ENCODE measurements at regions not wholly inside any gene's neighbourhood (a gene's known extent, or its start where the extent isn't known, plus 50 kb on each side); places are given as distances from the start of the nearest gene placed in this dataset.
A peak's percentile ranks its signal among the peaks of the same experiment; 100 is the strongest.
"Not testable (repeated sequence)": the region's sequence is repeated elsewhere in the genome, so short reads cannot be mapped to it uniquely, and the experiment has no call there.

DNA sequence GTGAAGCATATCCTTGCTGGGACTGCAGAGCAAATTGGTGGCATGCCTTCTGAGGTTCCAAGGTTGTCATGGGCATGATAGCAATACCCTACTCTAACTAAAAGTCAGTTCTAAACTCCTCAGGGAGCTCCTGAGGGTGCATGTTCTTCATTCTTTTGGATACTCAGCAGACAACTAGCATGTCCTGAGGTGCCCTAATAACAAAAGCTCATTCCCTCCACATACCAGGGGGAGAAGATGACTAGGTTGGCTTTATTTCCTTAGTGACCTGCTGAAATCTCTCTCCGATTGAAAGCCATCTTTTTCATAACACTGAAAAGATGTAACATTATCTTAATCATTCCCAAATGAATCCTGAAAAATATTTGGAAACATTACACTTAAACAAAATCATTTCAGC, 188.7 kb upstream of the IGF1 start:
- Histone ChIP-seq H3K4me1 (replicated peaks) (no peaks in the 10 kb centered on the region), H3K27me3 (replicated peaks) (no peaks in the 10 kb centered on the region), H3K27ac (no peak overlapping the region), H3K9me3 (replicated peaks) (no peaks in the 10 kb centered on the region), H3K36me3 (no peaks in the 10 kb centered on the region), H3K4me3 (no peak overlapping the region)
- DNase-seq (ENCODE audit: low read depth in 1 of 2, low spot score in 2 of 2), result no peak

DNA sequence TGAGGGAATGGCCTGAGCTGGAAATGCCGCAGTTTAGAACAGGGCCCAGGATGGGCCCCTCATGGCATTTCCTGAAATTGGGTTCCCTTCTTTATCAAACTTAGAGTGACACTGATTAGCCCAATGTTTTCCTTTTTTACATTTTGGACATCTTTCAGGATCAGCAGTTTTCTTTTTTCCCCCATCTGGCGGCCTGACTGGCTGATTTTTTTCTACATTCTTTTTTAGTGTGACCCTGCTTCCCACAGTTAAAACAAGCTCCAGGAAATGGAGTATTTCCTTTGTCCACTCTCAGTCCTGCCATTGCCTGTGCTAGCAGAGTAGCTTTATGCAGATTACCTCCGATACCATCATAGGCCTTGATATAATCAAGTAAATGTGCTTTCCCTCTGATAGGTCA, 185.8 kb upstream of the IGF1 start:
- H3K4me3 ChIP-seq; H3K4me1 ChIP-seq (replicated peaks); H3K9me3 ChIP-seq (replicated peaks); H3K27ac ChIP-seq; H3K27me3 ChIP-seq (replicated peaks); DNase-seq (ENCODE audit: low read depth in 1 of 2, low spot score in 2 of 2); H3K36me3 ChIP-seq: not testable (repeated sequence)

DNA sequence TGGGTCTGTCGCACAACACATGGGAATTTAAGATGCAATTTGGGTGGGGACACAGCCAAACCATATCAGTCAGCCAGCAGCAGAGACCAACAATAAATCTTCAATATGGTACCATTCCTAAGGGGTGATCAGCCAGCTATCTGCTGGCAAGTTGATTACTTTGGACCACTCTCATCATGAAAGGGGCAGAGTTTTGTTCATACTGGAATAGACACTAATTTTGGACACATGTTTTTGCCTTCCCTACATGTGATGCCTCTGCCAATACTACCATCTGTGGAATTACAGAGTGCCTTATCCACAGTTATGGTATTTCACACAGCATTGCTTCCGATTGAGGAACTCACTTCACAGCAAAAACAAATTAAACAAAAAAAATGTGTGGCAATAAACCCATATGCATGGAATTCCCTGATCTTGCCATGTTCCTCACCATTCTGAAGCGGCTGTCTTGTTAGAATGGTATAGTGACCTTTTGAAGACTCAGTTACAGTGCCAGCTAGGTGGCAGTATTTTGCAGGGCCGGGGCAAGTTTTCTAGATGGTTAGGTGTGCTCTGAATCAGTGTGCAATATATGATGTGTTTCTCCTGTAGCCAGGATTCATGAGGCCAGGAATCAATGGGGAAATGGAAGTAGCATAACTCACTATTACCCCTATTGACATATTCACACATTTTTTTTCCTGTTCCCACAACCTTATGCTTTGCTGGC, 179.0 kb upstream of the IGF1 start:
- H3K4me3 ChIP-seq, result no peak overlapping the region
- no peaks in the 10 kb centered on the region for H3K4me1 ChIP-seq (replicated peaks)
- no peaks in the 10 kb centered on the region for H3K36me3 ChIP-seq
- no peak overlapping the region for H3K27ac ChIP-seq
- DNase-seq (ENCODE audit: low read depth in 1 of 2, low spot score in 2 of 2), result no peak
- peaks cover 3% of the 10 kb centered on the region for H3K9me3 ChIP-seq (replicated peaks)
- H3K27me3 ChIP-seq (replicated peaks), result no peaks in the 10 kb centered on the region

DNA sequence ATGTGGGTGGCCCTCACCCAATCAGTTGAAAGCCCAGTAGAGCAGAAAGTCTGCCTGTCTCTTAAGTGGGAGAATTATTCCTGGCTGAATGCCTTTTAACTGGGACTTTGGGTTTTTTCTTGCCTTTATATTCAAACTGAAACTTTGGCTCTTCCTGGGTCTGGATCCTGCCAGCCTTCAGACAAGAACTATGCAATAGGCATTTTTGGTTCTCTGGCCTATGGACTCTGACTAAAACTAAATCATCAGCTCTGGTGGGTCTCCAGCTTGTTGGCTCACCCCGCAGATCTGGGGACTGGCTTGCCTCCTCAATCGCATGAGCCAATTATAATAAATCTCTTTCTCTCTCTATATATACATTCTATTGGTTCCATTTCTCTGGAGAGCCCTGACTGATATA, 173.0 kb upstream of the IGF1 start:
- H3K36me3 ChIP-seq, result no peaks in the 10 kb centered on the region

DNA sequence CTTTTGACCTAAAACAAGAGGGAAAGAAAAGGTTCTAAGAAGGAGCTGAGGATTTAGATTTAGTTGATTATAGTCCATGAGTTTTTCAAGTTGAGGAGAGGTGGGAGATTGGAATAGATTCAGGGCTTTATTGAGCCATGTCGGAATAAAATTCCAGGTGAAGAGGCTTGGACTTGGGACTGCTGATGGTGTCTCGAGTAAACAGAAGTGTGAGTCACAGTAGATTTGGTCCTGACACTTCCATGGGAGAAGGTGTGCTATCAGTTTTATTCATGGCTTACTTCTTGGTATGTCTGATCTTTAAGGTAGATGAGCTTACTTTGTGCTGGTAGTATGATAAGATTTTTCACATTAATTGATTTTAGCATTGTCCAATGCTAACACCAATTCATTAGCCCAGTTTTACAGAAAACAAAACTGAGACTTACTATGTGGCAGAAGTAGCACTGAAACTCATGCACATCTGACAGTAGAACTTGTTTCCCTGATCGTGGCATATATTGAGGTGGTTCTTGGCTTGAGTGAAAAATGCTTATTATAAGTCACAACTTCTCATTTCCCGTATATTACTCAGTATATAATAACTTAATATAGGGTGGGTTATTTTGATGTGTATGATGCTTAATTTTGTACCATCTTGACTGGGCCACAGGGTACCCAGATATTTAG, 172.4 kb upstream of the IGF1 start:
- Histone ChIP-seq H3K27me3 (replicated peaks) (no peaks in the 10 kb centered on the region), H3K36me3 (no peaks in the 10 kb centered on the region), H3K4me1 (replicated peaks) (no peaks in the 10 kb centered on the region), H3K27ac (no peak overlapping the region), H3K4me3 (no peak overlapping the region), H3K9me3 (replicated peaks) (peaks cover 3% of the 10 kb centered on the region; the same call in 1 of the 2 replicates)
- DNase-seq (ENCODE audit: low read depth in 1 of 2, low spot score in 2 of 2), result no peak

More for the DNA sequence above, 173.0 kb upstream of the IGF1 start:
- no peak for DNase-seq (ENCODE audit: low read depth in 1 of 2, low spot score in 2 of 2)
- peaks cover 3% of the 10 kb centered on the region for H3K9me3 ChIP-seq (replicated peaks)
- no peaks in the 10 kb centered on the region for H3K4me1 ChIP-seq (replicated peaks)
- no peak overlapping the region for H3K4me3 ChIP-seq
- no peaks in the 10 kb centered on the region for H3K27me3 ChIP-seq (replicated peaks)
- no peak overlapping the region for H3K27ac ChIP-seq

DNA sequence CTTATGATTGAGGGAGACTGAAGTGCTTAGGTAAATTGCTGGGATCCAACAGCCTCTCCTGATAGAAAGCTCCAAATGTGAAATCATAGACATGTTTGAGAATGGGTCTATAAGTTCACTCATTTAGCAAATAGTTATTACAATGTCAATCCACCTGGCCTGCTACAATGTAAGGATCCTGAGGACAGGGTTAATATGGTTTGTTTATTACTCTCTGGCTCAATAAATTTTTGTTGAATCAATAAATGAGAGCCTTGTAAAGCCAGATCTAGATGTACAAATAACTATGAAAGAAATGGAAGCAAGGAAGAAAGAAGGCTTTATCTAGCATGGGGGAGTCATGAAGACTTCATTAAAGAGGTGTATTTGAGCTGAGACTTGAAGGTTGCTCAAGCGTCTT, 165.6 kb upstream of the IGF1 start:
- no peaks in the 10 kb centered on the region for H3K36me3 ChIP-seq
- no peaks in the 10 kb centered on the region for H3K9me3 ChIP-seq (replicated peaks)
- no peak overlapping the region for H3K4me3 ChIP-seq
- no peak overlapping the region for H3K27ac ChIP-seq
- no peaks in the 10 kb centered on the region for H3K27me3 ChIP-seq (replicated peaks)
- no peak for DNase-seq (ENCODE audit: low read depth in 1 of 2, low spot score in 2 of 2)
- H3K4me1 ChIP-seq (replicated peaks), result no peaks in the 10 kb centered on the region

DNA sequence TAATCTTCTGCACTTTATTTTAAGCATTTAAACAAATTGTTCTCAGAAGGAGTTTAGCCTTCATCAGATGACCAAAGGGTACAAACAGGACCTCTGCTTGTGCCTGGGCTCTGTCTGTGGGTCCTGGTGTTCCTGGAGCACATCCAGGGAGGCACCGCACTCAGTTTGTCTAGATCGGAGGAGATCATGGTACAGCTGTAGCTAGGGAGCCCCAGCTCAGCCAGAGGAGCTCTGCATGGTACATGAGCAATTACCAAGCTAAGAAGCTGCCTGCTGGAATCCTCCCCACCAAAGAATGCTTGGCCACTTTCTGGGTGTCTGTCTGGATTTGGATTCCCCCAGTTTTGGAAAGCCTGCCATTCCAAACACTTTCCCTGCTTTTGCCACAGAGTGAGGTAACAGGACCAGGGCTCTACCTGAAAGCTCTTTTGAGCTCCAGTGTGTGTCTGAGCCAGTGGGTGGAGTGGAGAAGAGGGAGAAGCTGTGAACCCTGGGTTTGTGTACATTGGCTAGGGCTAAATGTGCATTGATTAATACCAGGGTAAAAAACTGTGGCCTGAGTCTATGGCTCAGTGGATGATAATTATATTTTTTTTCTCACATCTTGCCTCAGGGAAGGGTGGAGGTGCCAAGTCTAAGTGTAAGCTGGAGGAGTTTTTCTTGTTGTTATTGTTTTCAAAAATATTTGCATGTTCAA, 163.7 kb upstream of the IGF1 start:
- no peak overlapping the region for H3K4me3 ChIP-seq
- no peaks in the 10 kb centered on the region for H3K4me1 ChIP-seq (replicated peaks)
- no peaks in the 10 kb centered on the region for H3K36me3 ChIP-seq
- no peaks in the 10 kb centered on the region for H3K27me3 ChIP-seq (replicated peaks)
- no peak overlapping the region for H3K27ac ChIP-seq
- no peak for DNase-seq (ENCODE audit: low read depth in 1 of 2, low spot score in 2 of 2)
- no peaks in the 10 kb centered on the region for H3K9me3 ChIP-seq (replicated peaks)

DNA sequence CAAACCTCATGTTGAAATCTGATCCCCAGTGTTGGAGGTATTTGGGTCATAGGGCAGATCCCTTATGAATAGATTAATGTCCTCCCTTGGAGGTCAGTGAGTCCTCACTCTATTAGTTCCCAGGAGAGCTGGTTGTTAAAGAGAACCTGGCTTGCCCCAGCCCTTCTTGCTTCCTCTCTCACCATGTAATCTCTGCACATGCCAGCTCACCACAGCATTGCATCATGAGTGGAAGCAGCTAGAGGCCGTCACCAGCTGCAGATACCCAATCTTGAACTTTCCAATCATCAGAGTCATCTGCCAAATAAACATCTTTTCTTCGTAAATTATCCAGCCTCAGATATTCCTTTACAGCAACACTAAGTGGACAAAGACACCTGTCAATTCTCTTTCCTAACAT, 161.8 kb upstream of the IGF1 start:
- no peak for DNase-seq (ENCODE audit: low read depth in 1 of 2, low spot score in 2 of 2)
- H3K27ac ChIP-seq, result no peak overlapping the region
- no peaks in the 10 kb centered on the region for H3K36me3 ChIP-seq
- H3K9me3 ChIP-seq (replicated peaks), result no peaks in the 10 kb centered on the region
- H3K27me3 ChIP-seq (replicated peaks), result no peaks in the 10 kb centered on the region
- H3K4me3 ChIP-seq, result no peak overlapping the region
- no peaks in the 10 kb centered on the region for H3K4me1 ChIP-seq (replicated peaks)

DNA sequence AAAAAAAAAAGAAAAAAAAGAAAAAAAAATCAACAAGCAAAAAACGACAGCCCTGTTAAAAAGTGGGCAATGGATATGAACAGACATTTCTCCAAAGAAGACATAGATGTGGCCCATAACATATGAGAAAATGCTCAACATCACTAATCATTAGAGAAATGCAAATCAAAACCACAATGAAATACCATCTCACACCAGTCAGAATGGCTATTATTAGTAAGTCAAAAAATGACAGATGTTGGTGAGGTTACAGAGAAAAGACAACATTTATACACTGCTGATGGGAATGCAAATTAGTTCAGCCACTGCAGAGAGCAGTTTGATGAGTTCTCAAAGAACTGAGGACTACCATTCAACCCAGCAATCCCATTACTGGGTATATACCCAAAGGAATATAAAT, 160.3 kb upstream of the IGF1 start:
- H3K4me3 ChIP-seq; DNase-seq (ENCODE audit: low read depth in 1 of 2, low spot score in 2 of 2); H3K27me3 ChIP-seq (replicated peaks); H3K4me1 ChIP-seq (replicated peaks); H3K36me3 ChIP-seq; H3K9me3 ChIP-seq (replicated peaks); H3K27ac ChIP-seq: not testable (repeated sequence)

DNA sequence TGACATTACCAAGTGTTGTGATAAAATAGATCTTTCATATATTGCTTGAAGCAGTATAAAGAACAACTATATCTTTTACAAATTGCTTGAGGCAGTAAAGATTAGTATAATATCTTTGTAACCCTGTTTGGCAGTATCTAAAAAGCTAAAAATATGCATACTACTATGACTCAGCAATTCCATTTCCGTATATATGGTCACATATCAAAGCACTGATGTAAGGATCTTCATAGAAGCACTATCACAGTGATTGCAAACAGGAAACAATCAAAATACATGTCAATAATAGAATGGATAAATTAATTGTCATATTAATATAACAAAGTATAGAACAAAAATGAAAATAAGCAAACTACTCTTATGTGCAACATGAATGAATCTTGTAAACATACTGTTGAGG, 158.4 kb upstream of the IGF1 start:
- H3K4me1 ChIP-seq (replicated peaks), result peaks cover 12% of the 10 kb centered on the region
- H3K9me3 ChIP-seq (replicated peaks), result no peaks in the 10 kb centered on the region
- H3K27ac ChIP-seq, result no peak overlapping the region
- DNase-seq (ENCODE audit: low read depth in 1 of 2, low spot score in 2 of 2), result no peak
- no peaks in the 10 kb centered on the region for H3K36me3 ChIP-seq
- H3K27me3 ChIP-seq (replicated peaks), result no peaks in the 10 kb centered on the region
- H3K4me3 ChIP-seq, result no peak overlapping the region

DNA sequence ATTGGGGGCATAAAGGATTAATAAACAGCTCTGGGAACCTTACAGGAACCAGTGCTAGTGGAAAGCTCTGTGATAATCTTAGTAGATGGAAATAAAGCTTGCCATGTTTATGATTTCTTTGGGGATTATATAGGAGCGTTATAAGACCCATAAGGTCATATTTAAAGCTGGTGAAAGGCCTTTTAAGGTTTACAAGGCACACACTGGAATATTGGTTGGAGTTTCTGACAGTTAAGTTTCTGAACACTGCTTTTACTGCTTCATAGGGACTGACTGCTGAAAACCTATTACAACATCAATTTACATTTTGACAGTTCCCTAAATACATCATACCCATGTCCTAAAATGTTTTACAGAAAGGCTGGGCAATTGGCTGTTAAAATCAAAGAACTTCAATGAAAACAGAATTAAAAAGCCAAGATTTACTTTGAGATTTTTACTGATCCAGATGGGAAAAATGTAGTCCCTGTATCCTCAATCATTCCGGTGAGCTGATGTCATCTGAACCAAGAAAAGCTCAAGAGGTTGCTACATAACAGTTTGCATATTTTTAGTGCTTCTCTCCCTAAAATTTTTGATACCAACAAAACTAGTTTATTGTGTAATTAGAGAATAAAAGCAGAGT, 153.7 kb upstream of the IGF1 start:
- peak overlapping the region; percentile 84 for H3K27ac ChIP-seq
- peaks cover 27% of the 10 kb centered on the region for H3K4me1 ChIP-seq (replicated peaks)
- peak in 1 of 2 experiments; percentile 56 for DNase-seq (ENCODE audit: low read depth in 1 of 2, low spot score in 2 of 2)
- no peaks in the 10 kb centered on the region for H3K27me3 ChIP-seq (replicated peaks)
- H3K9me3 ChIP-seq (replicated peaks), result no peaks in the 10 kb centered on the region
- no peaks in the 10 kb centered on the region for H3K36me3 ChIP-seq
- no peak overlapping the region for H3K4me3 ChIP-seq

DNA sequence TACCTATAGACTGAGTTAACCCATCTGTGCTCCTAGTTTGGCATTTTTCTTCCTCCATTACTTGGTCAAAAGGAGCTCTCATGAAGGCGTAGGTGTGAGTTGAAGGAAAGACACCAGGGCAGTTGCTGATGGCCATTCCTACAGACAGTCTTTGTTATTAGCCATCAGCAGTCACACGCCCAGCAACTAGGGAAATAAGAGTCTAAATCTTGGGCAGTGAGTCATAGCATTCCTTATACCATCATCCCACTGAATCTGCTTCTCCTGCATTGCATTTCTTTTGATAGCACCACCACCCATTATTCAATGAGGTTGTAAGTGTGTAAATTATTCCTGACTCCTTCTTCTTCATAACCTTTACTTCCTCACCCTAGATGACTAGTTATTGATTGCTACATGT, 150.9 kb upstream of the IGF1 start:
- no peaks in the 10 kb centered on the region for H3K27me3 ChIP-seq (replicated peaks)
- H3K4me1 ChIP-seq (replicated peaks), result peaks cover 27% of the 10 kb centered on the region
- peak; percentile 52 to 68 for DNase-seq (ENCODE audit: low read depth in 1 of 2, low spot score in 2 of 2)
- no peaks in the 10 kb centered on the region for H3K36me3 ChIP-seq
- H3K4me3 ChIP-seq, result no peak overlapping the region
- H3K9me3 ChIP-seq (replicated peaks), result no peaks in the 10 kb centered on the region
- H3K27ac ChIP-seq, result peak overlapping the region; percentile 68

DNA sequence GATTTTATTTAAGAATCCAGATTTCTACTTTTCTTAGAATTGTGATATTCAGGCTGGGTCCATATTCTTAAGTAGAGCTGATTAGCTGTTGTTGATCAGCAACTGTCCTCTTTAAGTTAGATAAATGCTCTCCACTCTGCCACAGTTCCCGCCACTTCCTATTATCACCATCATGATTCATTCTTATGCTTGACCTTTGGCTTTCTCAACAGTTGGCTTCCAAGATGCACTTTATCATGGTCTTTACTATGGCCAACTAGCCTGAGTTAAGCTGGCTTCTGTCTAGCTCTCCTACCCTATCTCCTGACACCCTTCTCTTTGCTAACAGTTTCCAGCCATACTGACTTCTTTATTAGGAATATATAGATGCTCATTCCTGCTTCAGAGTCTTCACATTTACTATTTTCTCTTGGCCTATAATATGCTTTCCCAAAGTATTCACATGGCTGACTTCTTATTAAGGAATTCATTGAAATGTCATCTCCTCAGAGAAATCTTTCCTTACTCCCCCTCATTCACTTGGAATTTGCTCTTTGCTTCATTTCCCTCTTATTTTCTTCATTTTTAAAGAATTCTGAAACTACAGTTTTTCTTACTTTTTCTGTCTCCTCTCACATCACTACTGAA, 149.0 kb upstream of the IGF1 start:
- no peak overlapping the region for H3K27ac ChIP-seq
- no peak overlapping the region for H3K4me3 ChIP-seq
- no peaks in the 10 kb centered on the region for H3K9me3 ChIP-seq (replicated peaks)
- no peaks in the 10 kb centered on the region for H3K27me3 ChIP-seq (replicated peaks)
- no peaks in the 10 kb centered on the region for H3K36me3 ChIP-seq
- no peak for DNase-seq (ENCODE audit: low read depth in 1 of 2, low spot score in 2 of 2)
- peaks cover 21% of the 10 kb centered on the region for H3K4me1 ChIP-seq (replicated peaks)

DNA sequence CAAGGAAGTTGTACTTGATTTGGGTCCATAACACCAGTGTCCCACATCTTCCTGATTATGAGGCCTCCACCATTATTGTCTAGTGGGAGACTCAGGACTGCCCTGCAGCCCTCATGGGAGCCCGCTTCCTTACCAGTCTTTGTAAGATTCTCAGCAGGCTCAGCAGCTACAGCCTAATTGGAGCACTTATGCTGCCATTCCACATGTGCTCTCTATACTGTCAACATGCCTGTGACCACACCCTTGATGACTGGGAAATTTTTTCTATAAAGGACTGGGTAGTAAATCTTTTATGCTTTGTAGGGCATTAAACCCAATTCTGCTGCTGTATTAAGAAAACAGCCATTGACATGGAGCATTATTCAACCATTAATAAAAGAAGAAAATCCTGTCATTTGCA, 145.5 kb upstream of the IGF1 start:
- no peak overlapping the region for H3K4me3 ChIP-seq
- no peak for DNase-seq (ENCODE audit: low read depth in 1 of 2, low spot score in 2 of 2)
- H3K36me3 ChIP-seq, result no peaks in the 10 kb centered on the region
- H3K4me1 ChIP-seq (replicated peaks), result peaks cover 2% of the 10 kb centered on the region
- no peak overlapping the region for H3K27ac ChIP-seq
- no peaks in the 10 kb centered on the region for H3K9me3 ChIP-seq (replicated peaks)
- H3K27me3 ChIP-seq (replicated peaks), result no peaks in the 10 kb centered on the region
